GM23338 (cell line): ENCODE measurements at regions not wholly inside any gene's neighbourhood (a gene's known extent, or its start where the extent isn't known, plus 50 kb on each side); places are given as distances from the start of the nearest gene placed in this dataset.

Source experiments
- ATAC-seq: fragments of 200-7000 bp; cut with Tn5 transposase; 3 replicates; pipeline ENCODE4 v1.9.1; 2020
- DNase-seq: peaks from one replicate; pipeline ENCODE4 v3.0.0-alpha.2; 2015; ENCODE audit warnings: low spot score
- H2AFZ ChIP-seq: fragments of 200-600 bp; sonication (generic); 2 replicates; pipeline ENCODE4 v1.8.0; 2016; ENCODE audit warnings: antibody characterized with exemption, mild to moderate bottlenecking, moderate library complexity
- H3F3A ChIP-seq: fragments of 200-600 bp; sonication (generic); replicated peaks from 2 replicates; pipeline ENCODE4 v1.8.0; 2017; ENCODE audit warnings: antibody characterized with exemption, mixed run types, low read depth
- H3K27ac ChIP-seq: fragments of 200-600 bp; sonication (generic); 2 replicates; pipeline ENCODE4 v1.6.1; 2016; ENCODE audit warnings: low read depth
- H3K27me3 ChIP-seq: fragments of 200-600 bp; sonication (generic); 2 replicates; pipeline ENCODE4 v1.8.0; 2016; ENCODE audit warnings: mild to moderate bottlenecking, mixed run types, moderate library complexity; ENCODE audit not compliant: insufficient read depth
- H3K36me3 ChIP-seq: fragments of 200-600 bp; sonication (generic); 2 replicates; pipeline ENCODE4 v1.8.0; 2016; ENCODE audit warnings: mild to moderate bottlenecking; ENCODE audit not compliant: insufficient read depth
- H3K4me1 ChIP-seq: fragments of 200-600 bp; sonication (generic); 2 replicates; pipeline ENCODE4 v1.8.0; 2016; ENCODE audit warnings: mild to moderate bottlenecking, moderate library complexity; ENCODE audit not compliant: insufficient read depth
- H3K4me2 ChIP-seq: fragments of 200-600 bp; sonication (generic); 2 replicates; pipeline ENCODE4 v1.7.1; 2017; ENCODE audit warnings: mixed run types
- H3K4me3 ChIP-seq: fragments of 200-600 bp; sonication (generic); 2 replicates; pipeline ENCODE4 v1.6.1; 2016; ENCODE audit warnings: mixed run types
- H3K79me2 ChIP-seq: fragments of 200-600 bp; sonication (generic); replicated peaks from 2 replicates; pipeline ENCODE4 v1.8.0; 2017; ENCODE audit warnings: mild to moderate bottlenecking; ENCODE audit not compliant: insufficient read depth
- H3K9me2 ChIP-seq: fragments of 200-600 bp; sonication (generic); 2 replicates; pipeline ENCODE4 v1.8.0; 2017; ENCODE audit not compliant: insufficient read depth
- H4K20me1 ChIP-seq: fragments of 200-600 bp; sonication (generic); replicated peaks from 2 replicates; pipeline ENCODE4 v1.8.0; 2017; ENCODE audit warnings: mild to moderate bottlenecking; ENCODE audit not compliant: insufficient read depth
- H3K27ac Mint-ChIP-seq: 2 replicates; pipeline ENCODE4 v1.8.0; 2020; ENCODE audit warnings: inconsistent platforms, mild to moderate bottlenecking, moderate library complexity, mixed read lengths
- H3K27me3 Mint-ChIP-seq: 3 replicates; pipeline ENCODE4 v1.8.0; 2022; ENCODE audit warnings: low read depth, mild to moderate bottlenecking, moderate library complexity, mixed read lengths, inconsistent platforms; ENCODE audit not compliant: insufficient read depth, poor library complexity
- H3K36me3 Mint-ChIP-seq: 3 replicates; pipeline ENCODE4 v1.8.0; 2021; ENCODE audit warnings: low read depth, mild to moderate bottlenecking, inconsistent platforms, moderate library complexity, mixed read lengths
- H3K4me1 Mint-ChIP-seq: 3 replicates; pipeline ENCODE4 v1.8.0; 2020; ENCODE audit warnings: mild to moderate bottlenecking, inconsistent platforms, mixed read lengths
- H3K4me3 Mint-ChIP-seq: 3 replicates; pipeline ENCODE4 v1.8.0; 2021; ENCODE audit warnings: moderate library complexity, mild to moderate bottlenecking, inconsistent platforms, mixed read lengths
- H3K9me3 Mint-ChIP-seq: 3 replicates; pipeline ENCODE4 v1.8.0; 2020; ENCODE audit warnings: moderate library complexity, mild to moderate bottlenecking, inconsistent platforms, mixed read lengths
- CREB1 ChIP-seq: fragments of 250-450 bp; sonication (Bioruptor Pico); IDR thresholded peaks from 2 replicates; pipeline ENCODE4 v1.5.0; 2020; ENCODE audit warnings: low read depth, mild to moderate bottlenecking, moderate library complexity
- ETS1 ChIP-seq: IDR thresholded peaks from 2 replicates; pipeline ENCODE4 v1.6.1; 2016; ENCODE audit warnings: antibody characterized with exemption
- EZH2 ChIP-seq: fragments of 200-600 bp; sonication (generic); IDR thresholded peaks from one replicate; pipeline ENCODE4 v1.8.0; 2017; ENCODE audit warnings: antibody characterized with exemption, mild to moderate bottlenecking, low read depth; ENCODE audit not compliant: unreplicated experiment
- EZH2phosphoT487 ChIP-seq: fragments of 200-600 bp; sonication (generic); IDR thresholded peaks from one replicate; pipeline ENCODE4 v1.8.1; 2018; ENCODE audit warnings: antibody characterized with exemption; ENCODE audit not compliant: unreplicated experiment
- JUNB ChIP-seq: IDR thresholded peaks from one replicate; pipeline ENCODE4 v1.6.1; 2016; ENCODE audit warnings: antibody characterized with exemption; ENCODE audit not compliant: unreplicated experiment
- POLR2AphosphoS5 ChIP-seq: IDR thresholded peaks from 2 replicates; pipeline ENCODE4 v1.6.1; 2016; ENCODE audit warnings: antibody characterized with exemption, low read depth
- REST ChIP-seq: IDR thresholded peaks from one replicate; pipeline ENCODE4 v1.6.1; 2018; ENCODE audit warnings: antibody characterized with exemption; ENCODE audit not compliant: unreplicated experiment
- STAT1 ChIP-seq: IDR thresholded peaks from one replicate; pipeline ENCODE4 v1.6.1; 2016; ENCODE audit warnings: antibody characterized with exemption; ENCODE audit not compliant: unreplicated experiment
- ZNF114 ChIP-seq: fragments of 250-450 bp; sonication (Bioruptor Pico); IDR thresholded peaks from 2 replicates; pipeline ENCODE4 v1.5.0; 2020; ENCODE audit warnings: mild to moderate bottlenecking, moderate library complexity
- ZNF331 ChIP-seq: fragments of 250-450 bp; sonication (Bioruptor Pico); IDR thresholded peaks from 2 replicates; pipeline ENCODE4 v1.5.0; 2020; ENCODE audit warnings: low read depth, mild to moderate bottlenecking, moderate library complexity
- ZNF462 ChIP-seq: fragments of 250-450 bp; sonication (Bioruptor Pico); IDR thresholded peaks from 2 replicates; pipeline ENCODE4 v1.5.0; 2020; ENCODE audit warnings: mild to moderate bottlenecking, moderate library complexity

- no peak overlapping the region for H3K4me2 ChIP-seq
- no peaks in the 10 kb centered on the region for H3K27me3 ChIP-seq
- TF ChIP-seq EZH2phosphoT487 (no peak), ZNF114 (CRISPR knock-in tag) (no peak), REST (no peak), ETS1 (no peak), STAT1 (no peak), ZNF462 (CRISPR knock-in tag) (no peak), ZNF331 (CRISPR knock-in tag) (no peak), POLR2AphosphoS5 (no peak), JUNB (no peak), CREB1 (CRISPR knock-in tag) (no peak), EZH2 (no peak)
- no peaks in the 10 kb centered on the region for H3K4me1 ChIP-seq
- H3K36me3 Mint-ChIP-seq, result no peaks in the 10 kb centered on the region
- H3K4me3 Mint-ChIP-seq, result no peak overlapping the region
- no peak overlapping the region for H3K4me3 ChIP-seq
- H3K36me3 ChIP-seq, result no peaks in the 10 kb centered on the region
- H2AFZ ChIP-seq, result no peak overlapping the region
- no peaks in the 10 kb centered on the region for H3K27me3 Mint-ChIP-seq
- H3K79me2 ChIP-seq, result no peaks in the 10 kb centered on the region
- no peak overlapping the region for H3K27ac Mint-ChIP-seq
- ATAC-seq (no peak), DNase-seq (no peak)
- H3F3A ChIP-seq, result no peaks in the 10 kb centered on the region
- H4K20me1 ChIP-seq, result no peaks in the 10 kb centered on the region
- peaks cover 3% of the 10 kb centered on the region; the same call in 1 of the 3 replicates for H3K9me3 Mint-ChIP-seq
- H3K27ac ChIP-seq, result no peak overlapping the region
- H3K9me2 ChIP-seq, result 0 out of 2 replicates have a peak, but pooled peaks cover 4% of the 10 kb centered on the region
- no peaks in the 10 kb centered on the region for H3K4me1 Mint-ChIP-seq
These were observed 247.1 kb downstream of the RPS29 start for GRCh38 chr14:49339130-49339529.
